HG02588 (cell line): ENCODE measurements at regions not wholly inside any gene's neighbourhood (a gene's known extent, or its start where the extent isn't known, plus 50 kb on each side); places are given as distances from the start of the nearest gene placed in this dataset.

Source experiments
- ATAC-seq: cut with Tn5 transposase; IDR thresholded peaks from one replicate; pipeline ENCODE4 v1.9.1; 2021; ENCODE audit warnings: mild to moderate bottlenecking, moderate library complexity; ENCODE audit not compliant: unreplicated experiment

- no peak for ATAC-seq
Observed at GRCh38 chr18:22613058-22613690, 195.5 kb upstream of the CTAGE1 start.

DNA sequence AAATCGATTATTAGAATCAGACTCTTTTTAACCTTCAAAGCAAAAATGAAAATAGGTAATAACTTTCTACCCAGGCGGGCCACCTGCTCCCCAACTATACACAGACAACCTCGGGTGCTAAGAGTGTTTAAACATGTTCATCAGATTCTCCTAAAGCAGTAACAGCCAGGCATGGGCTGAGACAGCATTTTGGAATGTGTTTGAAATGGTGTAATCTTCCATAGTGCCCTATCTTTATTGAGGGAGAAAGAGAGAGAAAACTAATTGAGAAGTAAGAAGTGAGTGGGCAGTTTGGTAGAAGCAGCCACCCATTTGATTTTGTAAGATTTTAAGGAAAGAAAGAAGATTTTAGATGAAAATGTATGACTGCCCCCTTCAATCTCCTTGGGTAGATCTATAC is 196.1 kb upstream of the CTAGE1 start:
- no peak for ATAC-seq

GRCh38 chr18:22623513-22623912 is 205.8 kb upstream of the CTAGE1 start:
- ATAC-seq = no peak

DNA sequence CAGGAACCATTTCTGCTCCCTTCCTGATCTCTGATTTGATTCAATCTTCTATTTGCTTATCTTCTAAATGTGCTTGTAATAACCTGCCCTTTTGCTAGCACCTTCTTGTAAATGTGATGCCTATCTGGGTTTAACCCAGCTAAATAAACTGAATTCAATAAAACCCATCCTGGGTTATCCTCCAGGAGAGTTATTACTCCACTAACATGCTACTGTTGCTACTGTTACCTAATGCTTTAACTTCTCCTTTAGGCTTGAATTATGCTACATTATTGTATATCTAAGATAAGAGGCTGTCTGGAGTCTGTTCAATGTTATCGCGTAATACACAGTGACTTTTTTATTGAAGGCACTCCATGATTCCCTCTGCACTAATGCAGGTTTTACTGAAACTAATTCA is 206.5 kb upstream of the CTAGE1 start:
- no peak for ATAC-seq

DNA sequence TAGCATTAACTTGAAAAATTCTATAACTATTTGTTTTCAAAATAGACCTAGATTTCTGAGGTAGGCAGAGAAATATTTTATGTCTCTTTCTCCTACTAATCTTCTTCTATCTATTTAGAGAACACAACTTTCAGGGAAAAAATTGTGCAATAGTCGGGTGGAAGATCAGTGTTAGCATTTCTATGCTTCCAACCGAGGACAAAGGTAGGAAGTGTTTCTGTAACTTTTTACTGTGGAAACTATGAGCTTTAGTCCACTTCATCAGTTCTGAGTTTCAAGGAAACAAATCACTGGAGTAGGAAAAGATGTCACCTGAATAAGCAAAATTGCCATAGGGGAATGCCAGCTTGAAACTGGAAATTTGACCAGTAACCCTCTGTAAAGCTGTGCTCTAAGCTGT is 207.7 kb upstream of the CTAGE1 start:
- ATAC-seq = no peak

- ATAC-seq = no peak
Observed at GRCh38 chr18:22626771-22627170, 209.1 kb upstream of the CTAGE1 start.

GRCh38 chr18:22627506-22627905 is 209.8 kb upstream of the CTAGE1 start:
- ATAC-seq = no peak

- ATAC-seq = no peak
Observed at GRCh38 chr18:22628795-22629510, 211.2 kb upstream of the CTAGE1 start.

DNA sequence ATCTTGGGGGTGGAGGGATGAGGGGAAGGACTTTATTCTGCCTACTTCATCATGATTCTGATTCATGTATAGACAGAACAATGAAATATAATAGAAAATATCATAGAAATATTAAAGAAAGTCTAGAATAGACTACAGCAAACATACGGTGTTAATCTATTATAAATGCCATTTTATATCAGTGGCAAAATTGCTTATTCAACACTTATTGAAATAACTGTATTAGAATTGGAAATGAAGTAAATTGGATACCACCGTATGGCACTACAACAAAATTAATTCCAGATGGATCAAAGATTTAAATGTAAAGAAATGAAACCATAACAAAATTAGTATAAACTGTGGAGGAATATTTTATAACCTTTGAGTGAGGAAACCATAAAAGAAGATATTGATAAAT is 213.3 kb upstream of the CTAGE1 start:
- no peak for ATAC-seq

DNA sequence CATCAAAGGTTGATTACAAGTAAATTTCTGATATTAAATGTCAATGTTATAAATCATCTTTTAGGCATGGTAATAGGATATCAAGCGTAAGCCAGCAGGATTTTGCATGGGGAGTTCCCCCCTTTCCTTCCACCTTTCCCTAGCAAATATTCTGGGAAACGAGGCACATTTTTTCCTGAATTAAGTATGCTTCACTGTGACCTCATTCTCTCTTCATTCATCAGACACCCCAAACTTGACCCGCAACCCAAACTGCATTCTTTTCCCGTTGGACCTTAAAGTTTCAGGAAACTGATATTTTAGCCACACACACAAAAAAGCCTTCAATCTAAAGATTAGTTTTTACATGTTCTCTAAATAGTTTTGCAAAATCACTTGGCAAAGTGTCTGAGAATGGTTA is 214.5 kb upstream of the CTAGE1 start:
- no peak for ATAC-seq

GRCh38 chr18:22634464-22634863 is 216.7 kb upstream of the CTAGE1 start:
- ATAC-seq = no peak

DNA sequence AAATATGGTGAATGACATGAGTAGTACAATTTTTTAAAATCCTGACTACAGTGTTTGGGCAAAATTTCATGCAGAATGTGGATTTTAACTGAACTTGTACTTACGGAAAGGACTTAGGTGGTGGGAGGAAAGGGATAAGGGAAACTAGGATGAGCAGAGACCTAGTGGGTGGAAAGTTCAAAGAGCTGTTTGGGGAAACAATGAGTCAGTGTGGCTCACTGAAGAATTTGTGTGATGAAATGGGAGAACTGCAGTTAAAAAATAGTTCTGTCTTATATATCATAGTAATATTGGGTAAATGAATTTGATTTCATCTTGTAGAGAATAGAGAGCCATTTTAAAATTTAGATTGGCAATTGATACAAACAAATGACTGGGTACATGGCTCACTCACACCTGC is 220.1 kb upstream of the CTAGE1 start:
- ATAC-seq = no peak

GRCh38 chr18:22639026-22639463 is 221.3 kb upstream of the CTAGE1 start:
- no peak for ATAC-seq

- no peak for ATAC-seq
Observed at GRCh38 chr18:22639561-22639960, 221.8 kb upstream of the CTAGE1 start.

GRCh38 chr18:22640281-22640842 is 222.6 kb upstream of the CTAGE1 start:
- ATAC-seq = no peak

DNA sequence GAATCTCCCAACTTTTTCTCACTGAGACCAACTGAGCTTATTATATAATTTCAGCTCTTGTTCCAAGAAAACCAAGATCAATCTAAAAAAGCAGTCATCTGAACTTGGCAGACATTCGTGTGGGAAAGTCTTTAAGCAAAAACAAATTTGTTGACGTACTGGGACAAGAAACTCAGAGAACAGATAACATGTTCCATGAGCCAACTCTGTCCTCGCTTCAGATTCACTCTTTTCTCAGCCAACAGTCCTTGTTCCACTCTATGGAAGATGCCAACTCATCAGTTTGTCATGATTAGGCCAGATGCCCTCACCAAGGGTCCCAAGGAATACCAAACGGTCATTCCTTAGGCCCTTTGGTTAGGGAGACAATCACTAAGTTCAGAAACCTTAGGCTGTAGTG is 224.2 kb upstream of the CTAGE1 start:
- no peak for ATAC-seq

DNA sequence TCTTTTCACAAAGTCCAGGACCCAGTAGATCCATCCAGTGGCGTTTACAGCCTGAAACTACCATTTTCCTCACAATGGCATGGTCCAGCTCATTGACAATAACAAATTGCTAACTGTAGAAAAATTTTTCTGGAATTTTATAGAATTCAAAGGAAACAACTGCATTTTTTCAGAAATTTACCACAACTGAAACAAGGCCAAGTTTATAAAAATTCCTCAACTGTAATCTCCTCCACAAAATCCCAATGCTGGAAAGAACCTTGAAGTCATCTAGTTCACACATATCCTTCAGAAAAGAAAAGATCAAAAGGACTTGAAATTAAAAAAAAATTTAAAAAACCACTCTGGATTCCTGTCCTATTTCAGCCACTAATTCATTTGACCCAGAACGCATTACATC is 226.0 kb upstream of the CTAGE1 start:
- ATAC-seq = no peak

GRCh38 chr18:22650247-22650646 is 232.5 kb upstream of the CTAGE1 start:
- no peak for ATAC-seq

DNA sequence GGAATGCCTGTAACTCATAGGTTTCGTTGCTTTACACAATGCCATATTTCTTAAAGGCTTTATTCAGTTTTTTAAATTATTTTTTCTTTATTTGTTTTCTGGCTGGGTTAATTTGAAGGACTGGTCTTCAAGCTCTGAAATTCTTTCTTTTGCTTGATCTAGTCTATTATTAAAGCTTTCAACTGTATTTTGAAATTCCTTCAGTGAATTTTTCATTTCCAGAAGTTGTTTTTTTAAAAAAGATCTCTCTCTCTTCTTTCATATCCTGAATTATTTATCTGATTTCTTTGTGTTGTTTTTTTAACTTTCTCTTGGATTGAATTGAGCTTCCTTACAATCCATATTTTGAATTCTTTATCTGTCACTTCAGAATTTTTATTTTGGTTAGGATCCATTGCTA is 239.9 kb upstream of the CTAGE1 start:
- no peak for ATAC-seq

GRCh38 chr18:22658318-22658717 is 240.6 kb upstream of the CTAGE1 start:
- no peak for ATAC-seq

GRCh38 chr18:22663378-22663777 is 245.7 kb upstream of the CTAGE1 start:
- ATAC-seq = no peak

DNA sequence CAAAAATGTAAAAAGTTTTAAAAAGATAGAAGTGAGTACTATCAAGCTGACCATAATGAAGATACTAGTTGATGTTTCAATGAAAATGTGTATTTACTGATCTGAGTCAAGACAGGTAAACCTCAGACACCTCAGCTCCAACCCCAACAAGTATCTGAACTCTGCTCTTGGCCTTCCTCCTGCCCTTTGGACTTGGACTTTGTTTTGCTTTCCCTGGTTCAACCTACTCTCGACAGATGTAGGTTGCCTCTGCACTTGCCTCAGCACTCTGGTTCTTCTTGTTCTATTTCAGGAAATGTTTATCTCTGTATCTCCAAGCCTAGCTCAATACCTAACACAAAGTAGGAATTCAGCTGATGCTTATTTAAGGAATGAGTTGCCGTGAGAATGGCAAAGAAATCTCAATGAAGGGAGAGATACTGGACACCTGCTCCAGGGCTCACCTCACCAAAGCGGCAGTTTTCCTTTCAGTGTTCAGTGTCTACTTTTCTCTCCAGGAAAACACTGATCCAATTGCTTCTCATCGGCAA is 248.8 kb upstream of the CTAGE1 start:
- no peak for ATAC-seq
